OCI-LY7 (cell line): ENCODE measurements at regions not wholly inside any gene's neighbourhood (a gene's known extent, or its start where the extent isn't known, plus 50 kb on each side); places are given as distances from the start of the nearest gene placed in this dataset.

Source experiments
- BruUV-seq: library from RNA; stranded (reverse); fragments of 400-500 nt; replicated peaks from 2 replicates; lab custom pipeline; 2021; lab: Mats Ljungman, UMichigan
- CTCF ChIA-PET: fragments of 300-600 bp; sonication (Branson Sonifier 250); formaldehyde crosslinking; loops from one replicate; lab custom pipeline; 2022; ENCODE audit warnings: antibody characterized with exemption; ENCODE audit not compliant: unreplicated experiment; lab: Charles Lee
- POLR2A ChIA-PET: fragments of 300-600 bp; sonication (Branson Sonifier 250); formaldehyde crosslinking; loops from one replicate; lab custom pipeline; 2022; ENCODE audit warnings: antibody characterized with exemption; lab: Charles Lee
- DNase-seq: peaks from one replicate; pipeline ENCODE4 v3.0.0-alpha.2; 2015; ENCODE audit warnings: low spot score
- H2AFZ ChIP-seq: fragments of 200-600 bp; sonication (generic), shearing (Covaris generic); 2 replicates; pipeline ENCODE4 v1.6.1; 2014; ENCODE audit warnings: mild to moderate bottlenecking, antibody characterized with exemption, low read length, moderate library complexity
- H3K27ac ChIP-seq: fragments of 200-600 bp; sonication (generic); 2 replicates; pipeline ENCODE4 v1.5.1; 2014; ENCODE audit warnings: mixed run types, low read depth, mild to moderate bottlenecking, moderate library complexity, low read length, inconsistent platforms; ENCODE audit not compliant: poor library complexity, severe bottlenecking
- H3K36me3 ChIP-seq: fragments of 200-600 bp; sonication (generic); 2 replicates; pipeline ENCODE4 v1.6.1; 2014; ENCODE audit warnings: mild to moderate bottlenecking, antibody characterized with exemption, low read length, moderate library complexity, mixed read lengths; ENCODE audit not compliant: insufficient read depth
- H3K4me1 ChIP-seq: fragments of 200-600 bp; sonication (generic); 2 replicates; pipeline ENCODE4 v1.5.1; 2014; ENCODE audit warnings: mild to moderate bottlenecking, low read length; ENCODE audit not compliant: insufficient read depth, poor library complexity, severe bottlenecking
- H3K4me2 ChIP-seq: fragments of 200-600 bp; sonication (generic); 2 replicates; pipeline ENCODE4 v1.6.1; 2014; ENCODE audit warnings: mild to moderate bottlenecking, low read length
- H3K4me3 ChIP-seq: fragments of 200-600 bp; sonication (generic); 2 replicates; pipeline ENCODE4 v1.5.1; 2014; ENCODE audit warnings: mild to moderate bottlenecking, low read depth, low read length; ENCODE audit not compliant: poor library complexity, severe bottlenecking
- H3K79me2 ChIP-seq: fragments of 200-600 bp; sonication (generic); 2 replicates; pipeline ENCODE4 v1.6.1; 2016; ENCODE audit warnings: low read depth, mild to moderate bottlenecking, low read length, moderate library complexity, mixed read lengths; ENCODE audit not compliant: insufficient read depth
- H3K9me2 ChIP-seq: fragments of 200-600 bp; sonication (generic); 2 replicates; pipeline ENCODE4 v1.6.1; 2016; ENCODE audit warnings: mild to moderate bottlenecking, low read length, mixed read lengths; ENCODE audit not compliant: insufficient read depth
- H3K9me3 ChIP-seq: fragments of 200-600 bp; sonication (generic); 2 replicates; pipeline ENCODE4 v1.6.1; 2014; ENCODE audit warnings: mild to moderate bottlenecking, mixed run types, low read length, mixed read lengths
- H4K20me1 ChIP-seq: fragments of 200-600 bp; sonication (generic); 2 replicates; pipeline ENCODE4 v1.6.1; 2014; ENCODE audit warnings: mild to moderate bottlenecking, antibody characterized with exemption, low read length, moderate library complexity, mixed read lengths; ENCODE audit not compliant: insufficient read depth
- EZH2phosphoT487 ChIP-seq: fragments of 200-600 bp; sonication (generic); IDR thresholded peaks from 2 replicates; pipeline ENCODE4 v1.6.1; 2018; ENCODE audit warnings: low read depth, borderline replicate concordance, mild to moderate bottlenecking, mixed run types, antibody characterized with exemption, low read length, moderate library complexity, mixed read lengths
- intact Hi-C: fragments of 100-400 bp; cut with micrococcal nuclease; formaldehyde crosslinking; loops from one replicate; pipeline ENCODE4 v1.10.0; 2022; ENCODE audit not compliant: unreplicated experiment
- TF ChIP-seq, protein P1 (sequence below): fragments of 200-600 bp; sonication (generic); conservative IDR thresholded peaks from 2 replicates; pipeline ENCODE4 v1.5.1; 2014; ENCODE audit warnings: mild to moderate bottlenecking, antibody characterized with exemption, low read length, moderate library complexity, mixed read lengths

- CTCF ChIA-PET: no interaction called here
- Histone ChIP-seq H2AFZ (no peak overlapping the region), H3K4me1 (no peaks in the 10 kb centered on the region), H3K9me2 (no peaks in the 10 kb centered on the region), H4K20me1 (no peaks in the 10 kb centered on the region), H3K27ac (no peak overlapping the region), H3K79me2 (no peaks in the 10 kb centered on the region), H3K36me3 (no peaks in the 10 kb centered on the region), H3K4me3 (no peak overlapping the region), H3K9me3 (no peaks in the 10 kb centered on the region), H3K4me2 (no peak overlapping the region)
- POLR2A ChIA-PET: no interaction called here
- no TSS peak for BruUV-seq
- TF ChIP-seq EZH2phosphoT487: no peak
- TF ChIP-seq, protein P1, sequence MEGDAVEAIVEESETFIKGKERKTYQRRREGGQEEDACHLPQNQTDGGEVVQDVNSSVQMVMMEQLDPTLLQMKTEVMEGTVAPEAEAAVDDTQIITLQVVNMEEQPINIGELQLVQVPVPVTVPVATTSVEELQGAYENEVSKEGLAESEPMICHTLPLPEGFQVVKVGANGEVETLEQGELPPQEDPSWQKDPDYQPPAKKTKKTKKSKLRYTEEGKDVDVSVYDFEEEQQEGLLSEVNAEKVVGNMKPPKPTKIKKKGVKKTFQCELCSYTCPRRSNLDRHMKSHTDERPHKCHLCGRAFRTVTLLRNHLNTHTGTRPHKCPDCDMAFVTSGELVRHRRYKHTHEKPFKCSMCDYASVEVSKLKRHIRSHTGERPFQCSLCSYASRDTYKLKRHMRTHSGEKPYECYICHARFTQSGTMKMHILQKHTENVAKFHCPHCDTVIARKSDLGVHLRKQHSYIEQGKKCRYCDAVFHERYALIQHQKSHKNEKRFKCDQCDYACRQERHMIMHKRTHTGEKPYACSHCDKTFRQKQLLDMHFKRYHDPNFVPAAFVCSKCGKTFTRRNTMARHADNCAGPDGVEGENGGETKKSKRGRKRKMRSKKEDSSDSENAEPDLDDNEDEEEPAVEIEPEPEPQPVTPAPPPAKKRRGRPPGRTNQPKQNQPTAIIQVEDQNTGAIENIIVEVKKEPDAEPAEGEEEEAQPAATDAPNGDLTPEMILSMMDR: no peak
- DNase-seq: no peak
- intact Hi-C loops: no loop called here
Measured at GRCh38 chr14:26382901-26383685, 214.7 kb downstream of the NOVA1 start.

DNA sequence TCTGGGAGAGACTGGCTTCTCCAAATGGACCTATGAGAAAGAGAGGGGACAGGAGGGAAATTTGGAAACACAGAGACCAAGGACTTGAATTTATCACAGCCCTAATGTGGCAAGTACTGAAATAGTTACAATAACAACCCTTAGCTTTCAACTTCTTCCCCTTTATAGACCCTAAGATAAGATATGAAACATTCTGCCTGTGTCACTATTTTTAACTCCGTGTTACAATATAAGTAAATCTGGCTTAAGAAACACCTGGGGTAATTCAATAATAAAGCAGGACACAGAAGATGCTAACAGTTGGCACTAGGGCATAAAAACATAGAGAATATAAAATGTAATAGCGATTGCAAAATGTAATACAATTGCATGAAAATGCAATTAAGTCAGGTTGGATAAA lies 216.4 kb downstream of the NOVA1 start:
- no peaks in the 10 kb centered on the region for H3K9me3 ChIP-seq

More for the DNA sequence above, 216.4 kb downstream of the NOVA1 start:
- POLR2A ChIA-PET: interaction anchor here (0.9 kb wide), 1 partner anchor 195 kb away, joined by 4 read pairs; no protein-coding TSS in a partner anchor
- CTCF ChIA-PET: no interaction called here
- intact Hi-C loops: no loop called here
- Histone ChIP-seq H3K4me1 (no peaks in the 10 kb centered on the region), H2AFZ (no peak overlapping the region), H3K27ac (no peak overlapping the region), H3K4me3 (no peak overlapping the region), H3K36me3 (no peaks in the 10 kb centered on the region), H3K9me2 (no peaks in the 10 kb centered on the region), H3K4me2 (no peak overlapping the region), H4K20me1 (no peaks in the 10 kb centered on the region), H3K79me2 (no peaks in the 10 kb centered on the region)
- no TSS peak for BruUV-seq
- no peak for TF ChIP-seq EZH2phosphoT487
- TF ChIP-seq, protein P1: no peak
- DNase-seq: no peak
